ENCODE measurements at regions not wholly inside any gene's neighbourhood (a gene's known extent, or its start where the extent isn't known, plus 50 kb on each side); places are given as distances from the start of the nearest gene placed in this dataset.

GRCh38 chr14:22314183-22314820, 274.7 kb downstream of the DAD1 start:
- TF ChIP-seq CTCF (IDR thresholded peaks at IDR 0.05) = peak; percentile 49 to 74 (median 68)
- TF ChIP-seq POLR2A (IDR thresholded peaks at IDR 0.05) = no peak

Measured in adrenal gland (tissue), 5 donors.